Calu3 (cell line): ENCODE measurements at regions not wholly inside any gene's neighbourhood (a gene's known extent, or its start where the extent isn't known, plus 50 kb on each side); places are given as distances from the start of the nearest gene placed in this dataset.

Experiments used
- BruUV-seq: library from RNA; stranded (reverse); fragments of 400-500 nt; replicated peaks from 2 replicates; lab custom pipeline; 2021; lab: Mats Ljungman, UMichigan
- CTCF ChIA-PET: fragments of 300-600 bp; sonication (Branson Sonifier 250); formaldehyde crosslinking; loops from one replicate; lab custom pipeline; 2022; ENCODE audit warnings: antibody characterized with exemption; lab: Charles Lee
- DNase-seq: peaks from one replicate; pipeline ENCODE4 v3.0.0; 2022
- H3K27ac Mint-ChIP-seq: one replicate; pipeline ENCODE4 v1.8.0; 2022; ENCODE audit warnings: mixed read lengths; ENCODE audit not compliant: unreplicated experiment
- H3K27me3 Mint-ChIP-seq: one replicate; pipeline ENCODE4 v1.8.0; 2022; ENCODE audit warnings: mixed read lengths; ENCODE audit not compliant: unreplicated experiment
- H3K36me3 Mint-ChIP-seq: one replicate; pipeline ENCODE4 v1.8.0; 2022; ENCODE audit warnings: mild to moderate bottlenecking, moderate library complexity, mixed read lengths; ENCODE audit not compliant: insufficient read depth, unreplicated experiment
- H3K4me1 Mint-ChIP-seq: one replicate; pipeline ENCODE4 v1.8.0; 2022; ENCODE audit warnings: mild to moderate bottlenecking, low read depth, mixed read lengths; ENCODE audit not compliant: unreplicated experiment
- H3K4me3 Mint-ChIP-seq: one replicate; pipeline ENCODE4 v1.8.0; 2022; ENCODE audit warnings: mild to moderate bottlenecking, low read depth, moderate library complexity, mixed read lengths; ENCODE audit not compliant: unreplicated experiment
- H3K9me3 Mint-ChIP-seq: one replicate; pipeline ENCODE4 v1.8.0; 2022; ENCODE audit warnings: low read depth, mixed read lengths; ENCODE audit not compliant: unreplicated experiment
- intact Hi-C: fragments of 100-400 bp; cut with micrococcal nuclease; formaldehyde crosslinking; loops from one replicate; pipeline ENCODE4 v1.10.0; 2022; ENCODE audit not compliant: unreplicated experiment
- TF ChIP-seq, protein P1 (sequence below): fragments of 200-600 bp; IDR thresholded peaks from one replicate; pipeline ENCODE4 v1.8.0; 2022; ENCODE audit warnings: antibody characterized with exemption; ENCODE audit not compliant: unreplicated experiment

DNA sequence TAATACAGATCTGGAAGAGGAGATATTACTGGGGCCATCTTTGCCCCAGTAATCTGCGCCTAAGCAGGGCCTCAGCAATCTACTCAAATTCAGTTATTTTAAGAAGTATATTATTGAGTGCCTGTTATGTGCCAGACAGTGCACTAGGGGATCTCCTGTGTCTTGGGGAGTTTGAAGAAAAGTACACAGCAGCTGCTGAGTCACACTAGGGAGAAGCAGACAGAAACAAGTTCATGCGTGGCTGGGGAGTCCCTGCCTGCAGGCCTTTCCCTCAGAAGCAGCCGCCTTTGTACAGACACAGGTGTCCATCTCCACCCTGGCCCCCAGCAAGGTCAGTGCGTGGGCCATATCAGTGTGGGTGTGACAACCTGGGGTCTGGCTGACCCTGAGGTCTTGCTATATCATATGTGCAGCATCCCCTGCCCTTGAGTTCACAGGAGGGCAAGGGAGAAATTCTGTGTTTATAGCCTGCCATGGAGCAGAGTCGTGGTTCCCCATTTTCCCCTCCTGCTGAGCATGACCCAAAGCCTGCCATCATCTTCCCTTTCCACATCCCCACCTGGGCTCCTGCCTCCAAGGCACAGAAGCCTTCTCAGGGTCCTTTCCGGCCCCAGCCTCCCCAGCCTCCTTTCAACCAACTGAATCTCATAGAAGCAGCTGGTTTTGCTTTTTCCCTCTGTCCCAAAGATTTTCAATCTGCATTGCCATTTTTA is 229.9 kb upstream of the SDK2 start:
- TF ChIP-seq, protein P1, sequence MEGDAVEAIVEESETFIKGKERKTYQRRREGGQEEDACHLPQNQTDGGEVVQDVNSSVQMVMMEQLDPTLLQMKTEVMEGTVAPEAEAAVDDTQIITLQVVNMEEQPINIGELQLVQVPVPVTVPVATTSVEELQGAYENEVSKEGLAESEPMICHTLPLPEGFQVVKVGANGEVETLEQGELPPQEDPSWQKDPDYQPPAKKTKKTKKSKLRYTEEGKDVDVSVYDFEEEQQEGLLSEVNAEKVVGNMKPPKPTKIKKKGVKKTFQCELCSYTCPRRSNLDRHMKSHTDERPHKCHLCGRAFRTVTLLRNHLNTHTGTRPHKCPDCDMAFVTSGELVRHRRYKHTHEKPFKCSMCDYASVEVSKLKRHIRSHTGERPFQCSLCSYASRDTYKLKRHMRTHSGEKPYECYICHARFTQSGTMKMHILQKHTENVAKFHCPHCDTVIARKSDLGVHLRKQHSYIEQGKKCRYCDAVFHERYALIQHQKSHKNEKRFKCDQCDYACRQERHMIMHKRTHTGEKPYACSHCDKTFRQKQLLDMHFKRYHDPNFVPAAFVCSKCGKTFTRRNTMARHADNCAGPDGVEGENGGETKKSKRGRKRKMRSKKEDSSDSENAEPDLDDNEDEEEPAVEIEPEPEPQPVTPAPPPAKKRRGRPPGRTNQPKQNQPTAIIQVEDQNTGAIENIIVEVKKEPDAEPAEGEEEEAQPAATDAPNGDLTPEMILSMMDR: no peak
- H3K36me3 Mint-ChIP-seq: no peaks in the 10 kb centered on the region
- peaks cover 77% of the 10 kb centered on the region for H3K27me3 Mint-ChIP-seq
- no peak overlapping the region for H3K27ac Mint-ChIP-seq
- no peaks in the 10 kb centered on the region for H3K9me3 Mint-ChIP-seq
- DNase-seq: no peak
- no peak overlapping the region for H3K4me3 Mint-ChIP-seq
- intact Hi-C loops: no loop called here
- no peaks in the 10 kb centered on the region for H3K4me1 Mint-ChIP-seq
- no TSS peak for BruUV-seq
- CTCF ChIA-PET: no interaction called here

DNA sequence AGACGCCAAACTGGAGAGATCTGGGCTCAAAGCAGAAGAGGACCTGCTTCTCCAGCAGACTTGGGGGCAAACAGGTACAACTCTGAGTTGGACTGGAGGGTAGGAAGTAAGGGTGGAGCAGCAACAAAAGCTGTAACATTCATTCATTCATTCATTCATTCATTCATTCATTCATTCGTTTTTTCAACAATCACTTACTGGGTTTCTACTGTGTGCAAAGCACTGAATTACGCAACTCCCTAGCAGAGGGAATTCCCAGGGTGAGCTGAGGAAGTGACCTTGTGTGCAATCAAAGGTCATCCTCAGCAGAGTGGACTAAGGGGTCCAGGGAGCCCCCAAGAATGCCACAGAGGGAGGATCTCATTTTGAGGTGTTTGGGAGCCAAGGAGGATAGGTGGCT is 231.1 kb upstream of the SDK2 start:
- Mint-ChIP-seq H3K9me3 (no peaks in the 10 kb centered on the region), H3K4me3 (no peak overlapping the region), H3K36me3 (no peaks in the 10 kb centered on the region), H3K27me3 (peaks cover 78% of the 10 kb centered on the region), H3K27ac (no peak overlapping the region), H3K4me1 (no peaks in the 10 kb centered on the region)
- no TSS peak for BruUV-seq
- intact Hi-C loops: no loop called here
- TF ChIP-seq, protein P1: no peak
- CTCF ChIA-PET: no interaction called here
- no peak for DNase-seq

DNA sequence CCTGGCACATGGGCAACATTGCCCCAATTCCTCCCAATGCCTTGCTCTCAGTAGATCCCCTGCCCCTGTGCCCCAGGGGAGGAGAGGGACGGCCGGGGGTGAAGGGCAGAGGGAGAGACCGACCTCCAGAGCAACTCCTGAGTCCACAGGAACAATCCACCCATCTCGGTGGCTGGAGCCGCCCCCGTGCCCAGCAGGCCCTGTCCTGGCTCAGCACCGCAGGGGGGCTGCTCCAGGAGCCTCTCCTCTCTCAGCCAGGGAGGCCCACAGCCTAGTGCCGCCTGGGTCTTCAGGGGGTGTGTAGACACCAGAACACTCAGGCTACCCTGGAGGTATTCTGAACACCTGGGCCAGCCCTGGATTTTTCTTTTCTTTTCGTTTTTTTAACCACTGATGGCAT is 233.7 kb upstream of the SDK2 start:
- Mint-ChIP-seq H3K4me3 (no peak overlapping the region), H3K9me3 (no peaks in the 10 kb centered on the region), H3K4me1 (no peaks in the 10 kb centered on the region), H3K36me3 (no peaks in the 10 kb centered on the region), H3K27me3 (peaks cover 81% of the 10 kb centered on the region), H3K27ac (no peak overlapping the region)
- no peak for DNase-seq
- intact Hi-C loops: no loop called here
- CTCF ChIA-PET: interaction anchor here (1.4 kb wide), 1 partner anchor 18 kb away, joined by 3 read pairs; no protein-coding TSS in a partner anchor
- TF ChIP-seq, protein P1: no peak
- BruUV-seq: no TSS peak

DNA sequence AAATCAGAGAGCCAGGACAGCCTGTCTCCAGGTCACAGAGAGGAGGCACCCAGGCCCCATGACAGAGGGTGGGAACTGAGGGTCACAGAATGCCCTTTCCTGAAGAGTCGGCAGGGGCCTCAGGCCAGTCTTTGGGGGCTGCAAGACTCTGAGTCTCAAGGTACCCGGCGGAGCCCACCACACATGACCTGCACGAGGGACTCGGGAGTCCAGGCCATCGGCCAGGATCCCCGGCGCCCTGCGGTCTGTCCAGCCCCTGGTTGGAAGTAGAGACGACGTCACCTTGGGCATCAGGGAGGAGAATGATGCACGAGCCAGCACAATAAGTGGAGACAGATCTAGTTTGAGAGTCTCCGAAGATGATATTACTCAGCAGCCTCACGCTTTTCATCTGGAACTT is 234.7 kb upstream of the SDK2 start:
- no peaks in the 10 kb centered on the region for H3K9me3 Mint-ChIP-seq
- no TSS peak for BruUV-seq

More for the DNA sequence above, 234.7 kb upstream of the SDK2 start:
- no peaks in the 10 kb centered on the region for H3K4me1 Mint-ChIP-seq
- no peak overlapping the region for H3K4me3 Mint-ChIP-seq
- CTCF ChIA-PET: no interaction called here
- DNase-seq: no peak
- intact Hi-C loops: no loop called here
- no peak overlapping the region for H3K27ac Mint-ChIP-seq
- H3K27me3 Mint-ChIP-seq: peaks cover 82% of the 10 kb centered on the region
- no peaks in the 10 kb centered on the region for H3K36me3 Mint-ChIP-seq
- TF ChIP-seq, protein P1: no peak
